HT1080 (cell line): ENCODE measurements at regions not wholly inside any gene's neighbourhood (a gene's known extent, or its start where the extent isn't known, plus 50 kb on each side); places are given as distances from the start of the nearest gene placed in this dataset.

ENCODE experiments used
- DNase-seq: peaks from one replicate; pipeline ENCODE4 v3.0.0-alpha.2; 2015; ENCODE audit warnings: low read depth

DNA sequence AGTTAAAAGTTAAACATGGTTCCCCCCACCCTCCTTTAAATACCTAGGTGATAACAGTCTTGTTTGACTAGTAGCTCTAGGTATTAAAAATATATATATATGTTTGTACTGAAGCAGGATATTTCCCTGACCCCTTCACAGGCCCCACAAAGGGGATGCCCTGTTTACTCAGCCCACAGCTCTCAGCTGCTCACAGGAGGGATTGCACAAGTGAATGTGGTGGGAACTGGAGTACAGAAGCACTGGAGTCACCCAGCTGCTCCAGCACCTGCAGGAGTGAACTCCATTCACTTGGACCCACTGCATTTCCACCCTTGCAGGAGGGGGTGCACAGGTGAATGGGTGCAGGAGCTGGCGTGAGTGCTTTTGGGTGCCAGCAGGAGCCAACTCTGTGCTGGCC is 99.3 kb upstream of the TLR3 start:
- DNase-seq: no peak

DNA sequence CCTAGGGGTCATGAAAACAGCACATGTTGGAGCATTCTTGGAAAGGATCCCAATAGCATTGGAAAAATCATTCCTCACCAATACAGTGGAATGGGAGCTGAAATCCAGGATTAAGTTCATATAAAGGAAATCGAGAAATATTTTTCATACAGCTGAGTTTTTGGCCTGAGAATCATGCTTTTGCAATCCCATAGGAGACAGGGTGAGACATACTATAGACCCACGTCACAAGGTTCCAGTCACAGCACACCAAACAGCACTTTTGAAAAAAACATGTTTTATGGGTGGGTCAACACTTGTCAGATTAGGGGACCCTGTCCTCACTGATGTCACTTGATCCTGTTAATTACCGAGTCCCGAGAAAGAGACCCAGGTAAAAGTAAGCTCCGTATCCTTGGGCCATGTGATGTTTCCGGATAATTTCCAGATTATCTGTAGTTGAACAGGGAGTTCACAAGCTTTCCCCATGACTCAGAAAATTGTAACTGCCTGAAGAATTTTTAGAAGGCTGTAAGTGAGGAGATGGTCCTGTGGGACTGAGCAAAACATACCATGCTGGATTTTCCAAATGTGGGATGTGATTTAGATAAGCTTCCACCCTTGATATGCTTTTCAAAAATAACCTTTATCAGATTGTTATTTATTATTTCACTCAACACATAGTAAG is 80.9 kb upstream of the TLR3 start:
- no peak for DNase-seq

DNA sequence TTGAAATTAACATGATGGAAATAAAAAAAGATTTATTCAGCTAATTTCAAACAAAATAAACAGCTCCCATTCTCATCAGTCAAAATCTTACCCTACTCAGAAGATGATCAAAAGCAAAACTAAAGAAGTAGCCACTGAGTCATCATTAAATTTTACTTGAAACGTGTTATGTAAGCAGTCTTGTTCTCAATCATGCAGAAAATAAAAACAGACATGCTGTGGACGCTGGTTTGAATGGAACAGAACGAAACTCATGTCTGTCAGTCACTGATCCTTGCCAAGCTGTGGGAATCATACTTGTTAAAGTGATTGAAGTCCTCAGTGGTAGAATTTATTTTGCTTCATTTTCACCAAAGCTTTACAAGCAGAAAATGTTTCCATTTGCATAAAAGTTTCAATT is 77.2 kb upstream of the TLR3 start:
- DNase-seq: no peak

DNA sequence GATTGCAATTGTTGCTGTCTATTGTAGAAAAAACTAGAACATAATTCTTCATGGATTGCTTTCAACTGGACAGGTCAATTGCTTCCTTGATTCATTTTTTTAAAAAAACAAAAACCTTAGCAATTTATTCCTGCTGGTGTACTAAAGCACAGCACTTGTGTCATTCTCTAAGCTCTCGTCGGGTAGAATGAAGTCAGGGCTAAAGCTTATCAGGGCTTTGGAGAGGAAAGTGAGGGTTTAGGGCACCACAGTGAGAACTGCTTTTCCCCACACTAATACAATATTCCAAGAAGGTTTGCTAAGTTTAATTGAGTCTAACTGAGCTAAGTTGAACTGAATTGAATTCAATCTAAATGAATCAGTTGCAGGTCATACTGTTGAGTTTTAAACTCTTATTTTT is 76.4 kb upstream of the TLR3 start:
- DNase-seq: no peak

DNA sequence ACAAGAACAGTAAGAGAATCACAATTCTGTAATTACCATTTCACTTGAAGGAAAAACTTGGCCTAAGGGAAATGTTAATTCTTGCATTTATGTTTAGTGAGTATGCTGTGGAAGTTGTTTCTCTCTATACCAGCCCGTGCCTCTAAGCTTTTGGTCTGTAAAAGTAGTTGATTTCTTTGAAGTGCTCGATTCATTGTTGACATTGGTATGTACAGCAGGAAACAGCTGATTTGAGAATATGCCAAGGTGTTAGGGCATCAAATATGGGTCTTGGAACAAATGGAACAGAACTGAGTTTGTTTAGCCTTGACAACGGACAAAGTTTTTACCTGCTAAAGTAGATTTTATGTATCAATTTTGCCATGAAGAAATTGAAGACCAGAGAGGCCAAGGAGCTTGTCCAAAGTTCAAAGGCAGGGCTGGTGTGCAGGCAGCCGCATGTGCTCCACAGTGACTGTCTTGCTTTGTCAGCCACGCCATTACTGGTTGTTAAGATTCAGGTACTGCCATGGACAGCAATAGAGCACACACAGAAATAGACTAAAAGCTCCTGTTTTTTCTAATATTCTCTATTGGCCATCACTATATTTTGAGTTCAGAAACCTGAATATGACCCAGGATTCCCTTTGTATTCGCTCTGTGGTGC is 75.5 kb upstream of the TLR3 start:
- DNase-seq: no peak

DNA sequence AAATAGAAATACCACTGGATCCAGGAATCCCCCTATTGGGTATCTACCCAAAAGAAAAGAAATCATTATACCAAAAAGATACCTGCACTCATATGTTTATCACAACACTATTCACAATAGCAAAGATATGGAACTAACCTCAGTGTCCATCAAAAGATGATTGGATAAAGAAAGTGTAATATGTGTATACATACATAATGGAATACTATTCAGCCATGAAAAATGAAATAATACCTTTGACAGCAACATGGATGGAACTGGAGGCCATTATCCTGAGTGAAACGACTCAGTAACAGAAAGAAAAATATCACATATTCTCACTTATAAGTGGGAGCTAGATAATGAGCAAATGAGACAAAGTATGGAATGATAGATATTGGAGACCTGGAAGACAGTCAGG is 74.2 kb upstream of the TLR3 start:
- no peak for DNase-seq

DNA sequence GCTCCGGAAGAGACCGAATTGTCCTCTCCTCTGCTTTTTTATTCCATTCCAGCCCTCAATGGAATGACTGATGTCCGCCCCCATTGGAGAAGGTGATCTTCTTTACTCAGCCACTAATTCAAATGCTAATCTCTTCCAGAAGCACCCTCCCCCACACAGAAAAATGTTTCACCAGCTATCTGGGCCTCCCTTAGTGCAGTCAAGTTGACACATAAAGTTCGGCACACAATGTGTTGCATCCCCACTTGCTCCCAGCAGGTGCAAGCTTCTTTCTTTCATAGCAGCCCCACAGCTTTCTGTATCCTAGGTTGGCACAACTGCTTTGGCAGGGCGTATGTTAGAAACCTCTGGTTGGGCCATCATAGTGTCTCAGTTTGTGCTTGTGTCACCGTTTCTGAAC is 73.3 kb upstream of the TLR3 start:
- no peak for DNase-seq

DNA sequence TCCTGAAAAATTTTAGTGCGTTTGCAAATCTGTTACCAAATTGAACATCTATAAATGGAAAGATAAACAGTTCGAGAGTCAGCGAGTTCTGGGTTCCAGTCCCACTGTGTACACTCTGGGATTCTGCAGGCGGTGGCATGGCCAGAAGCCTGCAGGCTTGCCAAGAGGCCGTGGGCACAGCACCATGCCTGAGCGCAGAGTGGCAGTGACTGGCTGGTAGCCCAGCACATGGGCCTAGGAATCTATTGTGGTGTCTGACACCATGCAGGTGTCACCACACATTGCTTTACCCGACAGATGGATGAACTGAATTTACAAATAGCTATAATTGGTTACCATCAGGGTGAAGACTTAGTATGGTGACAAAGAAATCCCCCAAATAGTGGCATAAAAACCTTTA is 71.7 kb upstream of the TLR3 start:
- DNase-seq: no peak

DNA sequence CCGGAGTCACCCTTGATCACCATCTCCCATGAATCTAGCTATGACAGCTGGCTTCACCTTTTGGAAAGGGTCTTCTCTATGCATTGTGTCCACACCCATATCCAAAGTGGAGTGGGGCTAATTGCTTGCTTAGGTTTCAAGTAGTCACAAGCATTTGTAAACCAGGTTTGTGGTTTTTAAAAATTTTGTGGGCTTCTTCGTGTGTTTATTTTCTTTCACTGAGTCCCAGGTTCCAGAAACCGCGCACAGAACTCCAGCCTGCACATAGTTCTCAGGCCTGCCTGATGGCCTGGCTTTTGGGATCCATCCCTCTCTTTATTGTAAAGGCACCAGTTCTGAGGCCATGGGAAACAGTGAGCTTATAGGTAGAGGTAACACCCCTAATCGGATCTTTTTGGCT is 70.2 kb upstream of the TLR3 start:
- DNase-seq: no peak

DNA sequence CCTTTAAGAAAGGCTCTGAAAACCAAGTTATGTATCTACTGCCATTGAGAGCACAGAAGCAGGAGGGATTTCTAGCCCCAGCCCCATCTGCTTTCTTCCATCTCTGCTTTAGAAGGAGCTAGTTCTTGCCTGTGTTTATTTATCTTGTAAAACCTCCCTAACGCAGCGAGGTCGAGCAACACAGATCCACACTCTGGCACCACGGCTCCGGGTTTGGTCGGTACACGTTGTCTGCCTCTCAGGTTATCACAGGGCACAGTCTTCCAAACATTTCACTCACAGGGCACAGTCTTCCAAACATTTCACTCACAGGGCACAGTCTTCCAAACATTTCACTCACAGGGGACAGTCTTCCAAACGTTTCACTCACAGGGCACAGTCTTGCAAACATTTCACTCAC is 69.7 kb upstream of the TLR3 start:
- no peak for DNase-seq

DNA sequence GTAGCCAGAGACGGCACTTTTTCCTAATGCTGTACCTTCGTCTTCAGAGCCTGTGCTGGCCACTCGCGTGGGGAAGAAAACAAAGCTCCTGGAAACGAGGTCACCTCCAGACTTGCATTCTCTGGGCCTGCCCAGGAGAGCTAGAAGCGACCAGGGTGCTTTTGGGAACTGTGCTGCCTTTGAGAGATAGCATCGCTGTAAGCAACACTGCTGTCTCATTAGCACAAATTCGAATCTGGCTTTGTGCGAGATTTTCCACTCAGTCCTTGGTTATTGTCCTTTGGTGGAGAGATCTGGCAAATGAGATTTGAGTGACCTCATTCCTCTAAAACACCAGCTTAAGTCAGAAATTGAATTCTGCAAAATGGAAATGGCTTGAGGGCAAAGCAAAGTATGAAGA is 66.1 kb upstream of the TLR3 start:
- DNase-seq: no peak

DNA sequence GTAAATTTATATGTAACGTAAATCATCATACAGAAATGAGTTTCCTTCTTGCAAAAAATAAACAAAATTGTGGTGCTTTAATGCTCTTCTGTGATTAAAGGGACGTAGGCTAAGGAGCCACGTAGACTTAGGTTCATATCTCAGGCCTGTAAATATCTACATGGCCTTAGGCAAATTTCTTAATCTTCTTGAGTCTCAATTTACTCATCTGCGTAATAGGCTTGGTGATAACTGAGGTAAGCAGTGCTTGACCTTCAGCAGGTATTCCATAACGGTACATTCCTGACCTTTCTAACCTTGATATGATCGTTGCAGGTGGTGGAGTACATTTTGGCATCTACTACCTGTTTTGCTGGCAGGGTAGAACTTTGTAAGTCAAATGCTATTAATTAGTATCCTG is 65.2 kb upstream of the TLR3 start:
- DNase-seq: no peak

DNA sequence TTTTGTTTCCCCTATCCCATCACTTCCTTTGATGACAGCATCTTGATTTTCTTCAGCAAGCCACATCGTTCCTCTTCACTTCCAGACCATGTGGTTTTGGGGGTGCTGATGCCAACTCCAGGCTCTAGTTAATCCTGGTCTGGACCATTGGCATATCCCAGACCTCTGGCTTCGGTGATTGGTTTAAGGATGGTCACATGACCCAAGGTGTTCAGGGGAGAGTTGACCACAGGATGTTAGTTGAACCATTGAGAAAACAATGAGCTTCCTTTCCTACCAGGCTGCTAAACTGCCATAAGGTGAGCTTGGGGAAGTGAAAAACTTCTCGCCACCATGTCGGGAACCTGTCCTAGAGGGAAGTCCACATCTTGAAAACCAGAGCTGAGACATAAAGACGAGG is 60.9 kb upstream of the TLR3 start:
- DNase-seq: peak; percentile 27

DNA sequence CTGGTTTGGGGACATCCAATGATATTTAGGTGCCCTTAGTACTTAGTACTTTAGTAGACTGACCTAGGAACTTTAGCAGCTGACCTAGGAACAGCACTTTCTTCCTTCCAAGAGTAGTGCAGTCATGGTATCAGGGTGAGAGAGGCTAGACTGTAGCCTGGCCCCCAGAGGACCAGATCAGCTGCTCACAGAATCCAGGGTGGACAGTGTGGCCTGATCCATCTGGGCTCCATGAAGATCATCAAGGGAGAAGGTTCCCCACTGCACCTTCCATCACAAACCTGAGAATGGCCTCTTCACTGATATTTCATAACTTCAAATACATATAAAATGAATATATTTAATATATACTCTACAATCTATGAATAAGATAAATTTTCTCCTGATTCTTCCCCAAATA is 59.0 kb upstream of the TLR3 start:
- no peak for DNase-seq

DNA sequence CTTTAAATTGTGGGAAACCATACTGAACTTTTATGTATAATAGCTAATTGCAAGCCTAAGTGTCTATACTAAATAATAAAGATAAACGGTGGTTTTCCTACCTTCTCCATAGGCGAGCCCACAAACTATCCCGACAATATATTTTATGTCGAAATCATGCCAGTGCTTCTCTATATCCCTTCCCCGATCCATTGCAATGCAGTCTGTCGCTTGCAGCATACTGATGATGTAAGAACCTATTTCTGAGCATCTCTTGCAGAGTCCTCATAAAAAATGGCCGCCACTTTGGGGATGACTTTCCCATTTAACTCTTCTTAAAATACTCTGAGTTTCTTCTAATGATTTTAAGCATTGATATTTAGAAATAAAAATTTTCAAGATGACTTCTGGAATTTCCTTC is 58.1 kb upstream of the TLR3 start:
- no peak for DNase-seq

DNA sequence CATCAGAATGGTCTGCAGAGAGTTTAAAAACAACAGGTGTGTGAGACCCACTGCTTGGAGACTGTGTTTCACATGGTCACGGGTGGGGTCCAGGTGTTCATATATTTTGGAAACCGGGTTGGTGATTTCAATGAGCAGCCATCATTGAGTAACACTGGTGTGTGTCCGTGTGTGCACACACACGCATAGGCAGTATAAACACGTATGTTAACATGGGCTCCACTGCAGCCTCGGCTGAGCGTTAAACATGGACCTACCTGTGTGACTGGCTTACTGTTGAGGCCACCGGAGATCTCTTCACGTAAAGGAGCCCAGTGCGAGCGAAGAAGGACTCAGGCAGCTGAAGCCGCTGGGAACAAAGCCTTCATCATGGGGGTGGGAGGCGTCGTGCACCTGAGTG is 56.9 kb upstream of the TLR3 start:
- no peak for DNase-seq

DNA sequence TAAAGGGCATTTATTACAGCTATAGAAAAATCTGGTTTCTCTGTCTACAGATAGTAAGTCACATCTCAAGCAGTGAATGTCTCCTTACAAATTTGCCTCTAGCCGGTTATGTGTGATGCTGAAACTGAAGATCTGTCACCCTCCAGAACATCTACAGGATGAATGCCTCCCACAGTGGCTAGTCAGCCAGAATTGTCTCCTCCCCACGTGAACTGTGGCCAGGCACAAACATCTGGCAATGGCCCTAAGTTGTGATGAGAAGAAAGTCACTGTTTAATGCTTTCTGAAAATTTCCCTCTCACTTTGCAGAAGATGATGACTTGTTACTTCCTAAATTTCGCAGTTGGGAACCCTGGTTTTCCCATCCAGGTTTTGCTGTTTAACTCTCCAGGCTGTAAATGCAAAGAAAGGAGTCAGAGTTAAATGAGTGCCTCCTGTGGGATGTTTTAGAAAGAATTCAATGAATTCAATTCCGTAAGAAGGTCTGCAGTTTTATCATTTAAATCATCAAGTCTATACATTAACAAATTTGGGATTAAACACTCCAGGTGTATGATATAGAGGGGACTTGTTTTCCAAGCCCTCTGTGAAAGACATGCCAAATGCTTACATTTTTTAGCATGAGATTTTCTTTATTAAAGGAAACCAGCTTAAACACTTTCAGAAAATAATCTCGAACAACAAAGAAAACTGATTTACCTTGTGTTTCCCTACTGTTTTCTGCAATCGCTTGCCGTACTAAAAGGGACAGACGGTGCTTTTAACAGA is 55.4 kb upstream of the TLR3 start:
- no peak for DNase-seq

DNA sequence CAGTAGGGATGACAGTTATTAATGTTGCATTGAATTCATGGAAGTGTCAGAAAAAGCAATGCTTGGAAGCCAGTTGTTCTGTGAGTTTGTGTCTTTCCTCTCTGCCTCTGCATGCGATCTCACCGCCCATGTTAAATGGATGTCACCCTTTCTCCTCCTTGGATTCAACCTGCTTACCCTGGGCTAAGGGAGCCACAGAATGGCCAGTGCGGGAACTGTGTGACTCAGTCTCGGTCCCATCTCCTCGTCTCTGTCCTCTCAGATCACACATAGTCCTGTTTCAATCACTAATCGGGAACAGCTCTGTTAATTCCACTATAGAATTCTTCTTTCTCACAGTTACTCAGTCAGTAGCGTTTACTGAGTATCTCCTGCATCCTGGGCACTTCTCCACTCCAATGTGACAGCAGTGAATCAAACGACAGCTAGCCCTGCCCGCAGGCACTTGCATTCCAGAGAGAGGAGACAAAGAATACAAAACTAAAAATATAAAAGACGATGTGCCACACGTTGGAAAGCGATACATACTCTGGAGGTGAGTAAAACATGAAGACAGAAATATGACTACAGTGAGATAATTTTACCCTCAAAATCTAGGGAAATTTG is 53.6 kb upstream of the TLR3 start:
- DNase-seq: no peak

DNA sequence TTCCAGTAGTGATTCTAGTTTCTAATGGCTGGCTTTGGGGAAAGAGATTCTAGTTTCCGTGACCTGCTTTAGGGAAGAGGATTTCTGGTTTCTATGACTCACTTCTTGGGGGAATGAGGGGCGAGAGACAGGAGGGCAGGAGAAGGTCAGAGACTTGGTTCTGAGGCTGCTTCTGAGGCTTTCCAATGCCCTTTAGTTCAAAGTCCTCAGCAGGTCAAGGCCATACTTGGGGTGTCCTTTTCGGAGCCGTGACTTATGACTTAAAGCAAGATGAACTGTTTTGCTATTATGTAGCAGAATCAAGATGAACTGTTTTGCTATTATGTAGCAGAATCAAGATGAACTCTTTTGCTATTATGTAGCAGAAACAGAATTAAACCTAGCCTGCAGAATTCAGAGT is 52.2 kb upstream of the TLR3 start:
- no peak for DNase-seq

DNA sequence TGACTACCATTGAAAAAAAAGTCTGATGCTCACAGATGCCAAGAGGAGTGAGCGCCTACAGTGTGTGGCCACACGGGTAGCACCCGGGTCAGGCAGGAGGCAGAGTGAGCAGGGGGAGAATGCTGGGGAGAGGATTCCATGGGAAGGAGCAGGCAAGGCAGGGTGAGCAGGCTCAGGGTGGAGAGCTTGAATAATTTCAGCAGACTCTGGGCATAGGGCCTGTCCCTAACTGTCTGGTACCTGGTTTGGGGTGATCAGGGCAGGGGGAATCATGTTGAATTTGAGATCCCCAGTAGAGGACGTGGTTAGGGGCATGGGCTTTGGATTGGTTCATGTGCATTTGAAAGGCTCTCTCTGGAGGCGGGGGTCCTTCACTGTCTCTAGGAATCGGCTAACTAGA is 51.2 kb upstream of the TLR3 start:
- DNase-seq: no peak

DNA sequence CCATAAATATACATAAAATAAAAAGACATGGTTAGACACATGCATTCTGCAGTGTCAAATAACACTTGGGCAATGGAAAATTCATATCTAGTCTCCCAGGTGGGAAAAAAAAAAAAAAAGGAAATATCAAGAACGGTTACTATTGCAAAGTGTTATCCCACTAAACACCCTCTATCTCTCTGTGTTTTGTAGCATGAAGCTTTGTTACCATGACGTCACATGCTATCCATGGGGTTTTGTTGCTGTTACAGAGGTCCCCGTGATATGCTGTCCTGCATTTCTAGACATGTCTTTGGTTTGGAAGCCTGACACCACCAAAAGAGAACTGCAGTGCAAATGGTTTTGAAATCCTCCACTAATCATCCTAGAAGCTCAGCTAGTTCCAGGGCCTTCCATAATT is 50.7 kb upstream of the TLR3 start:
- no peak for DNase-seq

DNA sequence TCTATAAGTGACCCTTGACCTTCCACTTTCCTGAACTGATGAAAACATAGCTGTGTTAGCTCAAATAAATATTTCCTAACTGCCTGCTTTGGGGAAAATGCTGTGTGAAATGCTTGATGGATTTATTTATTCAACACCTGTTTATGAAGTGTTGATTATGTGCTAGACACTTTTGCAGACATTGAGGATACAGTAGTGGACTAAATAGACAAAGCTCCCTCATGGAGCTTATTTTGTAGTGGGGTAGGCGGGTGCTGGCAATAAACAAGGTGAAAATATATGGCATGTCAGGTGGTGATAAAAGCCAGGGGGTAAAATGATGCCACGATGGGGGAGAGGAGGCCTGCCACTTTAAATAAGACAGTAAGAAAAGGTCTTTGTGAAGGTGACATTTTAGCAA is 50.2 kb upstream of the TLR3 start:
- DNase-seq: no peak
